ENCODE measurements at regions not wholly inside any gene's neighbourhood (a gene's known extent, or its start where the extent isn't known, plus 50 kb on each side); places are given as distances from the start of the nearest gene placed in this dataset.

DNA sequence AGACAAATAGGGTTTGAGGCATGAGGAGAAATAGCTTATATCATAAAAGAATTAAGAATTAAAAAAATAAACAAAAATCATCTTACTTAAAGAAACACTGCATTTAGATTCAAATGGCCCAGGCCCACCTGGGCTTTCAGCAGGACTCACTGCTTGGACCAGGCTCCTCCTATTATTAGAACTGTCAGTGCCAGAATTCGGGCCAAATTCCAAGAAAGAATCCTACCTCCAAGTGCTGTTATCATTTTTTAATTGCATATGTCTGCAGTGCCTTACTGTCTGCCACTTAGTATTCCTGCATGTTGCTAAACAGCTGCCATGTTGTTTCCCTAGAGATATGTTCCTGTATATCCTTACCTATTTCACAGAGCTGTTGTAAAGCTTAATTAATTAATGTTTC, 112.0 kb downstream of the BARHL2 start:
- no peaks in the 10 kb centered on the region for H3K9me3 ChIP-seq (ENCODE audit: low read depth, low read length)
- H3K27ac ChIP-seq, result no peak overlapping the region
- no peak overlapping the region for H3K4me3 ChIP-seq
- no peaks in the 10 kb centered on the region for H3K36me3 ChIP-seq (ENCODE audit: insufficient read depth, low read length)
- DNase-seq (ENCODE audit: low read depth, low spot score), result no peak
- no peak overlapping the region for H3K9ac ChIP-seq (ENCODE audit: insufficient read length)
- TF ChIP-seq FOXP2 (optimal IDR thresholded peaks at IDR 0.05; ENCODE audit: control extremely low read depth, extremely low read length, insufficient read depth) (no peak), EZH2 (IDR thresholded peaks at IDR 0.05) (no peak), POLR2AphosphoS5 (IDR thresholded peaks at IDR 0.05; ENCODE audit: borderline replicate concordance, low read depth, low read length) (no peak)

DNA sequence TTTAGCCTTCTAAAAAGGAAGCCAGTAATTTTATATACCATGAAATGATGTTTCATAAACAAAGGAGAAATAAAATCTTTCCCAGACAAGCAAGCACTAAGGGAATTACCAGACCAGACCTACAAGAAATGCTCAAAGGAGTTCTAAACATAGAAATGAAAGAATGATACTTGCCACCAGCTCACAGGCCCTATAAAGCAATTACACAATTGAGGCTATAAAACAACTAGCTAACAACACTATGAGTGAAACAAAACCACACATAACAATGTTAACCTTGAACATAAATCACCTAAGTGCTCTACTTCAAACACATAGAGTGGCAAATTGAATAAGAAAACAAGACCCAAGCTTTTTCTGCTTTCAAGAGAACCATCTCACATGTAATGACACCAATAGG, 123.8 kb downstream of the BARHL2 start:
- no peaks in the 10 kb centered on the region for H3K36me3 ChIP-seq (ENCODE audit: insufficient read depth, low read length)
- no peak for DNase-seq (ENCODE audit: low read depth, low spot score)
- TF ChIP-seq POLR2AphosphoS5 (IDR thresholded peaks at IDR 0.05; ENCODE audit: borderline replicate concordance, low read depth, low read length) (no peak), EZH2 (IDR thresholded peaks at IDR 0.05) (no peak), FOXP2 (optimal IDR thresholded peaks at IDR 0.05; ENCODE audit: control extremely low read depth, extremely low read length, insufficient read depth) (no peak)
- H3K9me3 ChIP-seq (ENCODE audit: low read depth, low read length), result peaks cover 3% of the 10 kb centered on the region; the same call in 1 of the 2 replicates
- H3K27ac ChIP-seq, result no peak overlapping the region
- H3K9ac ChIP-seq (ENCODE audit: insufficient read length), result no peak overlapping the region
- H3K4me3 ChIP-seq, result no peak overlapping the region

- TF ChIP-seq EZH2 (IDR thresholded peaks at IDR 0.05), result no peak
- TF ChIP-seq FOXP2 (optimal IDR thresholded peaks at IDR 0.05; ENCODE audit: control extremely low read depth, extremely low read length, insufficient read depth), result no peak
- no peak for TF ChIP-seq POLR2AphosphoS5 (IDR thresholded peaks at IDR 0.05; ENCODE audit: borderline replicate concordance, low read depth, low read length)
- DNase-seq (ENCODE audit: low read depth, low spot score), result no peak
- H3K4me3 ChIP-seq, result no peak overlapping the region
- no peak overlapping the region for H3K9ac ChIP-seq (ENCODE audit: insufficient read length)
- H3K36me3 ChIP-seq (ENCODE audit: insufficient read depth, low read length), result no peaks in the 10 kb centered on the region
- H3K27ac ChIP-seq, result no peak overlapping the region
- H3K9me3 ChIP-seq (ENCODE audit: low read depth, low read length), result no peaks in the 10 kb centered on the region
These were observed 125.1 kb downstream of the BARHL2 start for GRCh38 chr1:90591970-90592356.

DNA sequence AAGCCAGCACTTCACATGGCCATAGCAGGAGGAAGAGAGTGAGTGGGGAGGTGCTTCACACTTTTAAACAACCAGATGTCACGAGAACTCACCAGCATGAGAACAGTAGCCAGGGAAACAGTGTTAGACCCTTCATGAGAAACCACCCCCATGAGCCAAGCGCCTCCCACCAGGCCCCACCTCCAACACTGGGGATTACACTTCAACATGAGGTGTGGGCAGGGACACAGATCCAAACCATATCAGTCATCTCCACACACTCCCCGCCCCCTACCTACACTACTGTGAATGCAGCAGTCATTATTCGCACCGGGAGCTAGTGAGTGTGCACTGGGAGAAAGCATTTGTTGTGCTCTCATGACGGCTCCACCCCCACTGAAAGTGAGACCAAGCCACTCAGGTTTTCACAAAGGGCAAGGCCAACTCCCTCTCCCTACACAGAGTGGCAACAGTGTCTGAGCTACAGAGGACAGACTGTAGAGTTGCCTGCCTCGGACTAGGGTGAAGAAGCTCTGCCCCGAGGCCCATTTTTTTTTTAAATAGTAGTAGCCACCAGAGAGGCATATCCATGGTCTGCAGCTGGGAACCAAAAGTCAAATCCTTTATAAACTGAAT, 125.6 kb downstream of the BARHL2 start:
- TF ChIP-seq FOXP2 (optimal IDR thresholded peaks at IDR 0.05; ENCODE audit: control extremely low read depth, extremely low read length, insufficient read depth) (no peak), POLR2AphosphoS5 (IDR thresholded peaks at IDR 0.05; ENCODE audit: borderline replicate concordance, low read depth, low read length) (no peak), EZH2 (IDR thresholded peaks at IDR 0.05) (no peak)
- no peak overlapping the region for H3K4me3 ChIP-seq
- no peak overlapping the region for H3K27ac ChIP-seq
- H3K36me3 ChIP-seq (ENCODE audit: insufficient read depth, low read length), result no peaks in the 10 kb centered on the region
- no peaks in the 10 kb centered on the region for H3K9me3 ChIP-seq (ENCODE audit: low read depth, low read length)
- H3K9ac ChIP-seq (ENCODE audit: insufficient read length), result no peak overlapping the region
- no peak for DNase-seq (ENCODE audit: low read depth, low spot score)

DNA sequence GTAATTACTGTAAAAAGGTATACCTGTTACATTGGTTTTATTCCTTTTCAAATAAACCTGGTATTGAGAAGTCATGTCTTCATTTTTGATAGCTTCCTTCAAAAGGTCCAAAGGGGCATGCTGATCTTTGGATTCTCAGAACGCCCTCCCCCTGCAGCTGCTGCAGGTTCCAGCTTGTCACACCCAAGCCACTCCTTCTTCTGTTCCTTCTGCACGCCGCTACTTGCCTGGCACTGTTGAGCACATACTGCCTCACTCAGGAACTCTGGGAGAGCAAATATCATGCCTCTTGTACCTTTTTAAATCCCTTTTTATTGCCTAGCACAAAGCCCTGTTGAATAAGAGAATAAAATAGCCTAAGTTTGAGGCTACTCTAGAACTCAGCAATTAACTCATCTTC, 136.9 kb downstream of the BARHL2 start:
- Histone ChIP-seq H3K9ac (ENCODE audit: insufficient read length) (no peak overlapping the region), H3K9me3 (ENCODE audit: low read depth, low read length) (no peaks in the 10 kb centered on the region), H3K4me3 (no peak overlapping the region), H3K27ac (no peak overlapping the region), H3K36me3 (ENCODE audit: insufficient read depth, low read length) (no peaks in the 10 kb centered on the region)
- no peak for TF ChIP-seq EZH2 (IDR thresholded peaks at IDR 0.05)
- no peak for TF ChIP-seq POLR2AphosphoS5 (IDR thresholded peaks at IDR 0.05; ENCODE audit: borderline replicate concordance, low read depth, low read length)
- TF ChIP-seq FOXP2 (optimal IDR thresholded peaks at IDR 0.05; ENCODE audit: control extremely low read depth, extremely low read length, insufficient read depth), result no peak
- DNase-seq (ENCODE audit: low read depth, low spot score), result no peak

DNA sequence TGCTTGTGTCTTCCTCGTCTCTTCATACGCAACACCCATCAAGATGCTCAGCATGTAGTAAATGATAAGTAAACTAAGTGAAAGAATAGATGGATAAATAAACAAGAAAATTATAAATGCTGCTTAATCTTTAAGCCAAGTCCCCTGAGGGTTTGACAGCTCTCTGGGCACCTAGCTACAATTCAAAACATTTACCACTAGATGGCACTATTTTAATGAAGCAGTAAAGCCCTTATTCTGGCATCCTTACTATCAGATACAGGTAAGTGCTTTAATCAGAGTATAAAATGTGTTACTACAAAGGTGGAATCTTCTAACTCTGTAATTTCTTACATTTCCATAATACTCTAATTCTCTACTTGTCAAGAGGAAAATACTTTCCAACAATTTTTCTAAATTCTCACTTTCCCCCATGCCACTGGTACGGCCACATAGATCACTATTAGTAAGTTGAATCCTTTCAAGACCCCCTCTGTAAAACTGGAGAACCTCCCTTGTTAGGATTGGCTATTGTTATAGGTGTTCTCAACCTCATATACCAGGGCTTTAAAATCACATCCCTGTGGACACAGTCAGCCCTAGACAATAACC, 137.8 kb downstream of the BARHL2 start:
- H3K27ac ChIP-seq, result no peak overlapping the region
- no peak overlapping the region for H3K9ac ChIP-seq (ENCODE audit: insufficient read length)
- H3K4me3 ChIP-seq, result no peak overlapping the region
- no peaks in the 10 kb centered on the region for H3K9me3 ChIP-seq (ENCODE audit: low read depth, low read length)
- peak; percentile 45 for DNase-seq (ENCODE audit: low read depth, low spot score)
- H3K36me3 ChIP-seq (ENCODE audit: insufficient read depth, low read length), result no peaks in the 10 kb centered on the region
- TF ChIP-seq POLR2AphosphoS5 (IDR thresholded peaks at IDR 0.05; ENCODE audit: borderline replicate concordance, low read depth, low read length) (no peak), FOXP2 (optimal IDR thresholded peaks at IDR 0.05; ENCODE audit: control extremely low read depth, extremely low read length, insufficient read depth) (no peak), EZH2 (IDR thresholded peaks at IDR 0.05) (no peak)

- Histone ChIP-seq H3K4me3 (no peak overlapping the region), H3K36me3 (ENCODE audit: insufficient read depth, low read length) (no peaks in the 10 kb centered on the region), H3K9me3 (ENCODE audit: low read depth, low read length) (no peaks in the 10 kb centered on the region), H3K27ac (no peak overlapping the region), H3K9ac (ENCODE audit: insufficient read length) (no peak overlapping the region)
- TF ChIP-seq FOXP2 (optimal IDR thresholded peaks at IDR 0.05; ENCODE audit: control extremely low read depth, extremely low read length, insufficient read depth) (no peak), EZH2 (IDR thresholded peaks at IDR 0.05) (no peak), POLR2AphosphoS5 (IDR thresholded peaks at IDR 0.05; ENCODE audit: borderline replicate concordance, low read depth, low read length) (no peak)
- no peak for DNase-seq (ENCODE audit: low read depth, low spot score)
These were observed 142.3 kb downstream of the BARHL2 start for GRCh38 chr1:90574692-90575370.

DNA sequence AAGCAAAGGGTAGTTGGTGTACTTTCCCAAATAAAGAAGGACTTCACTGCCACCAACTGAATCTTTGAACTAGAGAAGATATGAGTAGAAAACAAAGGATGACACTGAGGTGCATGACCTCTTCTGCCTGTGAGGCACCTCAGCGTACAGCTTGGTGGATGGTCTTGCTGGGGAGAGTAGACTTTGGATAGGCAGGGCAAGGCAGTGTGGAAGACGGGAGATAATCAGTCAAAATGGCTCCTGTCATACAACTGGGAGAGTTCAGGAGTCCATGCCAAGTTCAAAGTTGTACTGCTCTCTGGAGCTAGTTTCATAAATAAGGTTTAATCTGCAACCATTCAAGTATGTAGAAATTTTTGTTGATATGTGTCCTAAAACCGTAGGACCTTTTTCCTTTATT, 143.4 kb downstream of the BARHL2 start:
- H3K36me3 ChIP-seq (ENCODE audit: insufficient read depth, low read length), result no peaks in the 10 kb centered on the region
- DNase-seq (ENCODE audit: low read depth, low spot score), result no peak
- no peak overlapping the region for H3K9ac ChIP-seq (ENCODE audit: insufficient read length)
- TF ChIP-seq POLR2AphosphoS5 (IDR thresholded peaks at IDR 0.05; ENCODE audit: borderline replicate concordance, low read depth, low read length) (no peak), FOXP2 (optimal IDR thresholded peaks at IDR 0.05; ENCODE audit: control extremely low read depth, extremely low read length, insufficient read depth) (no peak), EZH2 (IDR thresholded peaks at IDR 0.05) (no peak)
- H3K4me3 ChIP-seq, result no peak overlapping the region
- no peaks in the 10 kb centered on the region for H3K9me3 ChIP-seq (ENCODE audit: low read depth, low read length)
- H3K27ac ChIP-seq, result no peak overlapping the region
